ENCODE measurements at regions not wholly inside any gene's neighbourhood (a gene's known extent, or its start where the extent isn't known, plus 50 kb on each side); places are given as distances from the start of the nearest gene placed in this dataset.
A peak's percentile ranks its signal among the peaks of the same experiment; 100 is the strongest.

DNA sequence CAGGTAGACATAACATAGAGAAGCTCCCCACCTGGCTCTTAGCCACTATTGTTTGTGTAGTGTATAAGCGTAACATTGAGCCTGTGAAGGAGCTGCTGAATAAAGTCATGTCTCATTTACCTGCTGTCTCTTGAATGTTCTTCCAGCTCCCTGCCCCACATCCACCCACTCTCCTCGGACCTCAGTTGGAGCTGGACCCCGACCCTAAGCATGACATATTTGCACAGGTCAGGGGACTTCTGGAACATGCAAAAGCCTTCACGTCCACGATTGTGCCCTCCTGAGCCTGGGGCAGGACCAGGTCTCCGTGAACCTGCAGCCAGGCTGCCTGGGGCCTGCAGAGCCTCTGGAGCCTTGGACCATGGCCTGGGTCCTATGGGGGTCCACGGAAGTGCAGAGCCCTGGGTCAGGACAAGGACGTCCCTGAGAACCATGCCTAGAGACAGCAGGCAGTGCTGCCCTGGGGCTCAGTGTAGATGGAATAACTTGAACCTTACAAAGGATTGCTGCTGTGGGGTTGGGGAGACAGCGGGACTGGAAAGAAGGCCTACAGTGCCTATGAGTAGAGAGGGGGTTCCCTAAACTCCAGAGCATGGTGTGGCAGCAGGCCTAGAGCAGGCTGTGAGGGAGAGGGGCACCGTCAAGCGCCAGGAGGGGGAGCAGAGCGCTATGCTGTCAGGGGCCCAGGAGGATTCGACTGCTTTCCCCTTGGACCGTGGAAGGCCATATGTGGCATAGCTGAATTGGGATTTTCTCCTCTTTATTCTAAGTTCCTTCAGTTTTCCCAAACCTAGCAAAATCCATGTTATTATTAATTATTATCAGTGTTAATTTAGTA lies 99.9 kb upstream of the ZNF236 start:
- Histone ChIP-seq H3K27ac (ENCODE audit: low read length) (no peak overlapping the region), H3K36me3 (ENCODE audit: control insufficient read depth, insufficient read depth, low read length) (no peaks in the 10 kb centered on the region), H3K27me3 (ENCODE audit: control insufficient read depth, insufficient read depth, low read length) (no peaks in the 10 kb centered on the region), H3K4me1 (ENCODE audit: control insufficient read depth, insufficient read depth, low read length) (no peaks in the 10 kb centered on the region), H3K9me3 (ENCODE audit: control insufficient read depth, insufficient read depth, low read depth, low read length) (no peaks in the 10 kb centered on the region), H3K4me3 (ENCODE audit: low read depth in 2 of 2, low read length in 2 of 2) (no peak overlapping the region)
- in situ Hi-C loops (cut with HindIII; ENCODE audit: low pct_unique_long_range_greater_than_20kb, low sequenced_read_pairs): no loop called here
- intact Hi-C loops (cut with micrococcal nuclease; ENCODE audit: unreplicated experiment): no loop called here
- BruUV-seq (replicated peaks): no TSS peak
- CTCF ChIA-PET: no interaction called here
- POLR2A ChIA-PET: no interaction called here
- ATAC-seq: 0 out of 2 replicates have a peak, but pooled peaks have one; percentile 31
- TF ChIP-seq POLR2AphosphoS5 (IDR thresholded peaks at IDR 0.05; ENCODE audit: low read depth, low read length): no peak
- TF ChIP-seq REST (IDR thresholded peaks at IDR 0.05; ENCODE audit: insufficient read depth in 1 of 2, low read depth in 2 of 2, low read length in 1 of 2): no peak
- no peak for TF ChIP-seq TCF7L2 (IDR thresholded peaks at IDR 0.05; ENCODE audit: low read depth, low read length)
- no peak for TF ChIP-seq CTCF (IDR thresholded peaks at IDR 0.05)
- TF ChIP-seq SIN3A (IDR thresholded peaks at IDR 0.05; ENCODE audit: borderline replicate concordance, insufficient read depth, low read depth, low read length): no peak
- no peak for DNase-seq (ENCODE audit: low read depth, low spot score)

DNA sequence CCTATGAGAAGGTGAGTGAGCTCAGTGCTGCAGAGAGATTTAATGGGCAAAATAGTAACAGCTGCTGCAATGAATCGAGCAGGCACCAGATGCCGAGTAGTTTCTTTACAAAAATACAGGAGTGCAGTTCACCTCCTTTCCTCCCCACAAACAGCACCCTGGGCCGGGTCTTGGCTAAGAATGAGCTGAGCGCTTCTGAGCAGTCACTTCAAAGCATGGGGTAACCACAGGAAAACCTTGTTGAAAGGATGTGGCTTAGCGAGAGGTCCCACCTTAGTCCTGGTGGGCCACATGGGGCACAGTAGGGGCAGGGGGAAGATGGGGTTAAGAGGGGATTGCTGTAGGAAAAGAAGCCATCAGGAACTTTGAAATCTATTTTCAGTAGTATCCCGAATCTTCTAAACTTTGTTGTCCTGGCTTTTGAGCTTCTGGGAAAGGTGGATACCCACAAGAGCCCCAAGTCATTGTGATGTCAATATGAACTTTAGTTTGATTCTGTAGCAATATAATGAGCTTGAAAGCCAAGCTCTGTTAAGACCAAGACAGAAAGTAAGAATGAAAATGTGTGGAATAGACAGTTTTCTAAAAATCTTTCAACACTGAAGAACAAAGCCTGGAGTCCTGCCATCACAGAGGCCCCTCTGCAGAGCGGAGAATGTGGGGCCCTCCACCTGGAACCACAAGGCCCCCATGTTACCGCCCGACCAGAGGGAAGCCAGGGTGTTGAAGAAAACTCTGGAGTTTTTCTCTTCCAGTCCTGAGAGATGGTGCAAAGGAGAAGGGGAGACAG lies 101.0 kb upstream of the ZNF236 start:
- no peak overlapping the region for H3K27ac ChIP-seq (ENCODE audit: low read length)
- H3K27me3 ChIP-seq (ENCODE audit: control insufficient read depth, insufficient read depth, low read length): no peaks in the 10 kb centered on the region
- H3K36me3 ChIP-seq (ENCODE audit: control insufficient read depth, insufficient read depth, low read length): no peaks in the 10 kb centered on the region
- H3K4me3 ChIP-seq (ENCODE audit: low read depth in 2 of 2, low read length in 2 of 2): no peak overlapping the region
- intact Hi-C loops (cut with micrococcal nuclease; ENCODE audit: unreplicated experiment) (no loop called here), in situ Hi-C loops (cut with HindIII; ENCODE audit: low pct_unique_long_range_greater_than_20kb, low sequenced_read_pairs) (no loop called here)
- TF ChIP-seq CTCF (IDR thresholded peaks at IDR 0.05) (no peak), POLR2AphosphoS5 (IDR thresholded peaks at IDR 0.05; ENCODE audit: low read depth, low read length) (no peak), SIN3A (IDR thresholded peaks at IDR 0.05; ENCODE audit: borderline replicate concordance, insufficient read depth, low read depth, low read length) (no peak), REST (IDR thresholded peaks at IDR 0.05; ENCODE audit: insufficient read depth in 1 of 2, low read depth in 2 of 2, low read length in 1 of 2) (no peak), TCF7L2 (IDR thresholded peaks at IDR 0.05; ENCODE audit: low read depth, low read length) (no peak)
- ATAC-seq (no peak), DNase-seq (ENCODE audit: low read depth, low spot score) (no peak)
- H3K9me3 ChIP-seq (ENCODE audit: control insufficient read depth, insufficient read depth, low read depth, low read length): no peaks in the 10 kb centered on the region
- no TSS peak for BruUV-seq (replicated peaks)
- ChIA-PET CTCF (interaction anchor here (1.0 to 1.3 kb wide), 2 partner anchors 12 to 81 kb away, joined by 4 to 5 read pairs; no protein-coding TSS in a partner anchor), POLR2A (no interaction called here)
- no peaks in the 10 kb centered on the region for H3K4me1 ChIP-seq (ENCODE audit: control insufficient read depth, insufficient read depth, low read length)
